Heart left ventricle (tissue), 16 donors: ENCODE measurements at regions not wholly inside any gene's neighbourhood (a gene's known extent, or its start where the extent isn't known, plus 50 kb on each side); places are given as distances from the start of the nearest gene placed in this dataset.

ENCODE experiments used
- ATAC-seq, 4 donors: fragments of 200-7000 bp; cut with Tn5 transposase; one replicate each; pipeline ENCODE4 v1.9.1; 2020 to 2022; ENCODE audit warnings: moderate library complexity in 4 of 4, mild to moderate bottlenecking in 3 of 4, moderate number of reproducible peaks in 1 of 4
- DNase-seq, 5 donors: peaks; one replicate each; pipeline ENCODE4 v3.0.0-alpha.2; 2020
- H3K27ac ChIP-seq, 12 donors: fragments of 200-600 bp; sonication (generic) in 4 of 12; one replicate each; pipeline versions ENCODE4 v1.5.0 to v1.8.0; 2016 to 2022; ENCODE audit warnings: mild to moderate bottlenecking in 2 of 12
- H3K27me3 ChIP-seq, 9 donors: fragments of 200-600 bp; sonication (generic) in 2 of 9; one replicate each; pipeline versions ENCODE4 v1.5.1 to v1.8.0; 2016 to 2022; ENCODE audit warnings: mild to moderate bottlenecking in 3 of 9
- H3K36me3 ChIP-seq, 9 donors: fragments of 200-600 bp; sonication (generic) in 2 of 9; one replicate each; pipeline versions ENCODE4 v1.5.0 to v1.8.0; 2018 to 2022; ENCODE audit warnings: mild to moderate bottlenecking in 2 of 9
- H3K4me1 ChIP-seq, 12 donors: fragments of 200-600 bp; sonication (generic) in 4 of 12; one replicate each; pipeline versions ENCODE4 v1.5.0 to v1.8.0; 2016 to 2022; ENCODE audit warnings: mild to moderate bottlenecking in 3 of 12
- H3K4me3 ChIP-seq, 12 donors: fragments of 200-600 bp; sonication (generic) in 4 of 12; one replicate each; pipeline versions ENCODE4 v1.5.0 to v1.8.0; 2017 to 2022; ENCODE audit warnings: mild to moderate bottlenecking in 9 of 12, moderate library complexity in 4 of 12
- H3K9me3 ChIP-seq, 12 donors: fragments of 200-600 bp; sonication (generic) in 4 of 12; one replicate each; pipeline versions ENCODE4 v1.5.0 to v1.8.0; 2016 to 2022; ENCODE audit warnings: mild to moderate bottlenecking in 1 of 12
- POLR2A ChIP-seq, 2 donors: fragments of 450-650 bp; IDR thresholded peaks; one replicate each; pipeline ENCODE4 v1.6.1; 2017; ENCODE audit warnings: antibody characterized with exemption in 2 of 2, mild to moderate bottlenecking in 2 of 2, moderate library complexity in 2 of 2
- WGBS, 4 donors: extraction: QIAGEN DNeasy Blood & Tissue Kit in 2 of 4; methylation state at CpG; one replicate each; pipeline versions ENCODE4 v1.1.5 to v1.1.7; 2013 to 2018; 5-methylcytosine and 5-hydroxymethylcytosine counted together
- intact Hi-C, 10 donors: fragments of 100-400 bp; cut with DNase I; formaldehyde crosslinking; loops; one replicate each; pipeline versions ENCODE4 v1.11.1 to v1.14.2; 2022
- TF ChIP-seq, protein P1 (sequence below), 12 donors: fragments of 200-600 bp; sonication (generic) in 4 of 12; IDR thresholded peaks; one replicate each; pipeline versions ENCODE4 v1.5.0 to v1.8.0; 2018 to 2022; ENCODE audit warnings: antibody characterized with exemption in 12 of 12, mild to moderate bottlenecking in 5 of 12
- donor health status: ischemic (EF 13 %, LVEDD 7.1; RV severe dilation, severe dysfunction).
- donor health status: healthy with polysubstance abuse.
- donor health status: DM: no; HTN: yes; CAD: no.
- donor health status: DM: no; HTN: no; CAD: no.
- donor health status: ischemic (EF 25% LVEDD 6.9; RV normal size, moderate dysfunction).
- donor health status: ischemic (EF 25% LVEDD 5.7; RV mildly dilated, moderate dysfunction).
- donor health status: healthy.
- donor health status: DM: yes; HTN: yes; CAD: no.
- donor health status: ischemic (EF 35%, LVEDD 5.7; RV mildly dilated, moderate dysfunction).
- donor health status: nonischemic (EF 11% LVEDD 7.7; RV severe dilation, severe dysfunction).
- donor health status: DM: yes; HTN: yes; CAD: no.
- donor health status: PGD.
- donor health status: ischemic (EF 29% LVEDD 5.4; RV normal size, mild dysfunction).
- donor health status: nonischemic (EF 23%, LVEDD 6.1; RV moderate dilation, normal function).

DNA sequence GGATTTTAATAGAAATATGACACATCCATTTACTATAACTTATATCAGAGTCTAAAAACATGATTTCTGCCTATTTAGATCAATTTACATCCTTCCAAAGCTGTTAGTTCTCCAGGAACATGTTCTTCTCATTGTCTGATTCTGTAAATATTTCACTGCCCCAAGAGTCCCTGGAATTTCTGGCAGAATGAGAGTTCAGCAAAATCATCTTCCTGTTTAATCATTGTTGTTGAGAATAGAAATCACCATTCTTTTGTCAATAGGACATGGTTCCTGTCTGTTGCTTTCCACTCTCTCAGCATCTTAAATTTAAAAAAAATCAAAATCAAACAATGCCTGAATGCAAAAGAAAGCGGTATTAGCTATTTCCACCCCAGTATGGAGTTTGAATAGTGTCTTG lies 172.8 kb upstream of the FRMPD4 start:
- H3K27me3 ChIP-seq: no peaks in the 10 kb centered on the region
- no peak overlapping the region for H3K27ac ChIP-seq
- H3K9me3 ChIP-seq: no peaks in the 10 kb centered on the region
- intact Hi-C loops: no loop called here
- H3K4me1 ChIP-seq: no peaks in the 10 kb centered on the region
- DNase-seq (no peak), ATAC-seq (no peak)
- TF ChIP-seq, protein P1, sequence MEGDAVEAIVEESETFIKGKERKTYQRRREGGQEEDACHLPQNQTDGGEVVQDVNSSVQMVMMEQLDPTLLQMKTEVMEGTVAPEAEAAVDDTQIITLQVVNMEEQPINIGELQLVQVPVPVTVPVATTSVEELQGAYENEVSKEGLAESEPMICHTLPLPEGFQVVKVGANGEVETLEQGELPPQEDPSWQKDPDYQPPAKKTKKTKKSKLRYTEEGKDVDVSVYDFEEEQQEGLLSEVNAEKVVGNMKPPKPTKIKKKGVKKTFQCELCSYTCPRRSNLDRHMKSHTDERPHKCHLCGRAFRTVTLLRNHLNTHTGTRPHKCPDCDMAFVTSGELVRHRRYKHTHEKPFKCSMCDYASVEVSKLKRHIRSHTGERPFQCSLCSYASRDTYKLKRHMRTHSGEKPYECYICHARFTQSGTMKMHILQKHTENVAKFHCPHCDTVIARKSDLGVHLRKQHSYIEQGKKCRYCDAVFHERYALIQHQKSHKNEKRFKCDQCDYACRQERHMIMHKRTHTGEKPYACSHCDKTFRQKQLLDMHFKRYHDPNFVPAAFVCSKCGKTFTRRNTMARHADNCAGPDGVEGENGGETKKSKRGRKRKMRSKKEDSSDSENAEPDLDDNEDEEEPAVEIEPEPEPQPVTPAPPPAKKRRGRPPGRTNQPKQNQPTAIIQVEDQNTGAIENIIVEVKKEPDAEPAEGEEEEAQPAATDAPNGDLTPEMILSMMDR (IDR thresholded peaks at IDR 0.05): no peak
- no peak for TF ChIP-seq POLR2A (IDR thresholded peaks at IDR 0.05)
- H3K36me3 ChIP-seq: no peaks in the 10 kb centered on the region
- WGBS, 4 donors: 39 to 67% (median 52%) methylated on average over 1 of the region's 1 CpG
- H3K4me3 ChIP-seq: no peak overlapping the region

DNA sequence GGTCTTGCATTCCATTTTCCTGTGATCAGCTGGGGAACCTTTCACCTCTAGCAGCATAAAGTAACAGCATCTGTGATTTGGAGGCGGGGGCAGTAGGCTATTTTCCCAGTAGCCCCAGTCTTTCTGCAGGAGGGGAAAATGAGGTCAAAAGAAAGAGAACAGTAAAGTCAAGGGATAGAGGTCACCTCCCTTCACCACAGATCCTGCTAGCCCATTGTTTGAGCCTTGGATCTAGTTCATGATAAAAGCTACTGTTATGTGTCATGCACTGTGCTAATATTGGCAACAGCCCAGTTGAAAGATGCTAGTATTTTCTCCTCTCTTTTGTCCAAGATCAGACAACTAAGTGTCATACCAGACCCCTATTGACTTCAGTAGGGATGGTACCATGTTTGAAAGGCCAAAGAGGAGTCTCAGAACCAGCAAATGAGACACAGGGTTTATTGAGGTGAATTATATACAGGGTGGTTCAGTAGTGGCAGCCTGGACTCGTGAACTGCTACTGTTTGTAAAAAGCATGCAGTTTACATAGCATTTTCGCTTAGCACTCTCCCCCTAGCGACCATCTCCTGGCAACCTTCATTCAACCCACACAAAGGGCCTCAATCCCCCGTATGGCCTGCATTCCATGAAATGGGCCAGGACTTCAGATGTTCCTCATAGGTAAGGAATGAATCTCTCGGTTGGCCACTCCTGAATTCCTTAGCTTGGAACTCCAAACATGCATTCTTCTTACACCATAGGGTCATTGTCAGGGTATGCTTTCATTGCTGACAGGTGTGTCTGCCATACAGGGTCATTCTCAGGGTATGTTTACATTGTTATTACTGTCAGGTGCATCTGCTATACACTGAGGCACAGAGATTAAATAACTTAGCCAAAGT lies 170.0 kb upstream of the FRMPD4 start:
- TF ChIP-seq, protein P1 (IDR thresholded peaks at IDR 0.05): no peak
- no peak for TF ChIP-seq POLR2A (IDR thresholded peaks at IDR 0.05)
- Histone ChIP-seq H3K27ac (no peak overlapping the region), H3K27me3 (no peaks in the 10 kb centered on the region), H3K9me3 (no peaks in the 10 kb centered on the region), H3K4me1 (no peaks in the 10 kb centered on the region), H3K4me3 (no peak overlapping the region), H3K36me3 (no peaks in the 10 kb centered on the region)
- DNase-seq (no peak), ATAC-seq (no peak)
- intact Hi-C loops: no loop called here
- 57 to 84% (median 73%) methylated on average over 6 of the region's 6 CpGs for WGBS, 4 donors

DNA sequence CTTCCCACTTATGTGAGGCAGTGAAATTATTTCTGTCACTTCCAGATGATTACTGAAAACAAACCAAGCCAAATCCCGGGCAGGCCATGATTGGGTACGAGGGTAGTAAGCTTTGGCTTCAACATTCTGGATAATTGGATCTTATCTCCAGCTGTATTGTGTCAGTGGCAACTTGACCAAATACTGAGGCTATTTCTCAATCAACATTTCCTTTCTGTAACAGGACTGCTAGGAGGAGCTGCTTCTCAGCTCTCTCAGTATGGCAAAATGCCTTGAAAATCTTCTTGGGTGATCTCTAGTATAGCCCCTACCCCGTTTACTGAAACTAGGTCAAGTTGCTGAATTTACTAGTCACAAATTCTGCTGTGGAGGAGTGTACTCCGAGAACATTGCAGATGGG lies 169.3 kb upstream of the FRMPD4 start:
- Histone ChIP-seq H3K27ac (no peak overlapping the region), H3K27me3 (no peaks in the 10 kb centered on the region), H3K9me3 (no peaks in the 10 kb centered on the region), H3K4me3 (no peak overlapping the region), H3K36me3 (no peaks in the 10 kb centered on the region), H3K4me1 (no peaks in the 10 kb centered on the region)
- DNase-seq (no peak), ATAC-seq (peak in 1 of 4 donors; percentile 47)
- intact Hi-C loops: no loop called here
- TF ChIP-seq, protein P1 (IDR thresholded peaks at IDR 0.05): no peak
- no peak for TF ChIP-seq POLR2A (IDR thresholded peaks at IDR 0.05)
- WGBS, 4 donors: 45 to 77% (median 65%) methylated on average over 4 of the region's 4 CpGs

DNA sequence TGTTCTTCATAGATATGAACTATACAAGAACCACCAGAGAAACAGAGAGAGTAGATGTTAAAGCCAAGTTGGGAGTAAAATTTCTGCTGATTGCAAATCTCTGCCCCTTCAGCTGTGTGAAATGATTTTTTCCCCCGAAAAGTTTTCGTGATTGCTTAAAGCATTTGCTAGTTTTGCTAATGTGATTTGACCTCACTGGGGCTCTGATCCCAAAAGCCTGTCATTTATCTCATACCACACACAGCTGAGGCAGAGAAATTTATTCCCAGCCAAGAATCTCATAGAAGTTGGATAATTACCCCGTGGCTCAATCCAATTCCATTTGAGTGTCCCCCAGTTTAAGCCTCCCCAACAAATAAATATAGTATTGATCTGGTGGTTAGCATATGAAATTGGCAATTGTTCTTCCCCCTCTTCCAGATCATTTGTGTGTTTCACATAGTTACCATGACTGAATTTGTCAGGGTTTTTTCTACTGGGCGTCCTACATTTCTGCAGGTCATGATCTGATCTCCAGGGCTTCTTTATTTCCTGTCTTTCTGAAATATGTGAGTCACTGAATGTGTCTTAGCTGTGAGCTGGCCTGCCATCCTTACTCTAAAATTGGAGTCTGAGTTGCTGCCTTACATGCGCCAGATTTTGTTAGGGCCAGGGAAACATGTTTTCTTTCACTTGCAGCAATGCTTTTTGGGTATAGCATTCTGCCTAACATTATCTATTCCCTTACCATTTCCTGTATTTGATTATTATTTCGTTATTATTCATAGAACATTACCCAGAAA lies 167.5 kb upstream of the FRMPD4 start:
- intact Hi-C loops: no loop called here
- ATAC-seq (peak in 1 of 4 donors; percentile 53), DNase-seq (no peak)
- Histone ChIP-seq H3K4me3 (no peak overlapping the region), H3K4me1 (no peaks in the 10 kb centered on the region), H3K9me3 (no peaks in the 10 kb centered on the region), H3K27ac (peak overlapping the region in 1 of 12 donors; percentile 13), H3K36me3 (no peaks in the 10 kb centered on the region), H3K27me3 (no peaks in the 10 kb centered on the region)
- TF ChIP-seq, protein P1 (IDR thresholded peaks at IDR 0.05): no peak
- no peak for TF ChIP-seq POLR2A (IDR thresholded peaks at IDR 0.05)
- WGBS, 4 donors: 52 to 67% (median 55%) methylated on average over 6 of the region's 6 CpGs
